HFF-Myc (cell line): ENCODE measurements at regions not wholly inside any gene's neighbourhood (a gene's known extent, or its start where the extent isn't known, plus 50 kb on each side); places are given as distances from the start of the nearest gene placed in this dataset.

Experiments
- DNase-seq: peaks from one replicate; pipeline ENCODE4 v3.0.0-alpha.2; 2011; ENCODE audit warnings: low read depth; ENCODE audit errors: extremely low read depth
- H3K4me3 ChIP-seq: replicated peaks from 2 replicates; pipeline ENCODE4 v1.5.1; 2011; ENCODE audit warnings: low read depth, mild to moderate bottlenecking, control low read depth, low read length
- CTCF ChIP-seq: IDR thresholded peaks from 2 replicates; pipeline ENCODE4 v1.5.1; 2012; ENCODE audit warnings: mild to moderate bottlenecking, low read depth, low read length, control low read depth; ENCODE audit errors: missing control alignments

DNA sequence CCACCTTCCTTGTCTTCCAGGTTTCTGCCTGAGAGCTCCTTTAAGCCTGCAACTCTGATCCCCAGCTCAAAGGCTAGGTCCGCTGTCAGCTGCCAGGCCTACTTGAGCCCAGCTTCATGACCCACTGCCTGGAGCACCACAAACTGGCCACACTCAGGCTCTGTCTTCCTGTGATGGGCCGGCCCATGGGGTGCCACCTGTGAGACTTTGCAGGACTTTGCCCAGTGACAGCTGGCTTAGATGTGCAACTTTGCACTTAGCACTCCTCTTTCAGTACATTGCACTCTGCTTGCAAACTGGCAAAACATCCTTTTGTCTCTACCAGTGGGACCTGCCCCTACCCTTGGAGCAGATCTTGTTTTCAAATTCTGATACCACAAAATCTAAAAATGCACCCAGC lies 311.5 kb upstream of the PDE4D start:
- TF ChIP-seq CTCF, result no peak
- DNase-seq, result no peak
- no peak overlapping the region for H3K4me3 ChIP-seq

DNA sequence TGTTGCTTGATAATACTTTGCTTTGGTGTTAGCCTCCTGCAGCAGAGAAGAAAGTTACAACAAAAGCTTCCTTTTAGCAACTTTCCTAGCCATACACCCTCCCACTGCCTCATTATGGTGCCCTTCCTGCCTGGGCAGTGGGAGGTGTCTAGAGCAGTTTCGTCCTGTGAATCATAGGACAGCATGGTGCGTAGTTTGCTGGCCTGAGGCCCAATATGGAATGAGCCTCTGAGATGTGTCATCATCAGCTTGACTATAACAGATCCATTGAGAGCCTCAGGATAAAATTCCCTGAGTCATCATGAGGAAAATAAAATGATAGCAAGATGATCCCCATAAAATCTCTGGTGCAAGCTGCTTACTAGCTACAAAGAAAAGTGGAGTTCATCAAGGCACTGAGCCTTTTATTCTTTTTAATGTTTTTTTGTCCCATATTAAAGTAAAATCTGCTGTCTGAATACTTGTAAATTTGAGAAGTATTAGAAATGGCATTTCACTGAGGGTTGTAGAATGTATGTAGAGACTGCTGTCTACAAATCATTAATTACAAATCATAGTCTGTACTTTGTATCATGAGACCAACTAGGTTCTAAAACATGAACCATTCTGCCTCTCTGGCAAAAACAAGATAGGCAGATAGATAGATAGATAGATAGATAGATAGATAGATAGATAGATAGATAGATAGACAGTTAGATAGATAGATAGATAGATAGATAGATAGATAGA lies 303.0 kb upstream of the PDE4D start:
- H3K4me3 ChIP-seq, result no peak overlapping the region
- peak; percentile 94 for DNase-seq
- TF ChIP-seq CTCF, result no peak

DNA sequence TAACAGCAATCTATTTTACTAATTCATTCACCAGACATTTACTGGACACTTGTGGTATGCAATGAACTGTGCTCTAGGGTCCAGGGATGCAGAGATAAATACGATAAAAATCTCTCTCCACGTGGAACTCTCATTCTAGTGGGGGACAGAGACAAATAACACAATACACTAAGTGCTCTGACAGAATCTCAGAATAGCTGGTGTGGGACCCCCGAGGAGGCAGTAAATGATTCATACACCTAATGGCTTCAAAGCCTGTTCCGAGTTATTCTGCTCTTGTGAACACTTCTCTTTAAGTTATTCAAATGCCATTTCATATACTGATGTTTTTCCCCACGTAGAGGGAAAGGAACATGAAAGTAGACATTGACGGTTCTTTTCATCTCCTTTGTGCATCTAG lies 302.0 kb upstream of the PDE4D start:
- no peak for TF ChIP-seq CTCF
- no peak for DNase-seq
- no peak overlapping the region for H3K4me3 ChIP-seq

DNA sequence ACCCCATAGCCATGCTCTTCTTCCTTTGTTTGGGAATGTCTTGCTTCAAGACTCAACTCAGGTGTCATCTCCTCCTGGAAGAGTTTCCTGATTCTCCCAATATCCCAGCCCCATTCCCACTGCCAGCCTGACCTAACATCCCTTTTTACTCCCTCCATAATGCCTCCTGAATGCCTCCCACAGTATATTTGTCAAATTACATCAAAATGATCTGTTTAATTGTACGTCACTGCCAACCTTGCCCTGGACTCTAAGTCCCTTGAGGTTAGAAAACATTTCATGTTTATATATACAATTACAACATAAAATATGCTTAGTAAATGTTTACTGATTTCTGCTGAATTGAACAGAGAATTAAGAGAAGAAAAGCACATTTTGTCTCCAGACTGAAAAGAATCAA lies 301.6 kb upstream of the PDE4D start:
- H3K4me3 ChIP-seq, result no peak overlapping the region
- no peak for TF ChIP-seq CTCF
- DNase-seq, result no peak

GRCh38 chr5:60185231-60186099 lies 291.9 kb upstream of the PDE4D start:
- DNase-seq, result no peak
- TF ChIP-seq CTCF, result no peak
- H3K4me3 ChIP-seq, result no peak overlapping the region

DNA sequence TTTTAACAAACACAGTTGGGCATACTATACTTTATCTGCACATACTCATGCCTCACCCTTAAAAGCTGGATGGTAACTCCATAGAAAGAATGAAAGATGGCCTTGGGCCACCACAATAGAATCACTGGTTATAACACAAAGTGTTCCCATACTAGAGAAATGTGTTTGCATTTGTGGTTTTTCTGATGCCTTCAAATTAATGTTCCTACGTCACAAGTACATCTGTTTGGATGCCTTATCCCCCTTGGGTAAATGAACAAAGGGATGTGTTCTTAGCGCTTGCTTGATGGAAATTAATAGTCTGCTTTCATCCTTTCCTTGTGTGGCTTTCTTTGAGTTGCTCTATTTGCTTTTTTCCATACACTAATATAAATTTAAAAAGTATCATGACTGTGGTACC lies 291.1 kb upstream of the PDE4D start:
- DNase-seq, result no peak
- no peak for TF ChIP-seq CTCF
- no peak overlapping the region for H3K4me3 ChIP-seq
